ENCODE measurements at regions not wholly inside any gene's neighbourhood (a gene's known extent, or its start where the extent isn't known, plus 50 kb on each side); places are given as distances from the start of the nearest gene placed in this dataset.

DNA sequence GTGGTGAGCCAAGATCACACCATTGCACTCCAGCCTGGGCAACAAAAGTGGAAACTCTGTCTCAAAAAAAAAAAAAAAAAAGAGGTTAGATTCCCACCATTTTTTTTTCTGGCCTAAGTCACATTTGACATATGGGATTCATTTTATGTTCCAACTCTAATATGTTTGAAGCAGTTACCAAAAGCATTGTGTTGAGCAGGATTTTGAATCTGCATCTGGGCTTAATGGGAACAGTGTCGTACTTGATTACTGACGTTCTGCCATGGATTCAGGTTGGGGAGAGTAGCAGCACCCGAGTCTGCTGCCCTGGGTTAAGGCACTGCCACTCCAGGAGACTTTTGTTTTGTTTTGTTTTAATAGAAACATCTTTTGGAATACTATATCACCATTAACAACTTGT lies 348.7 kb upstream of the TBL1XR1 start:
- H2AK5ac ChIP-seq (ENCODE audit: low read length) = no peak overlapping the region
- H4K5ac ChIP-seq (ENCODE audit: low read length) = no peak overlapping the region
- no peak overlapping the region for H4K8ac ChIP-seq (ENCODE audit: low read depth, low read length)
- H3K4me2 ChIP-seq (ENCODE audit: low read length) = no peak overlapping the region
- H3K79me1 ChIP-seq (ENCODE audit: low read length) = no peaks in the 10 kb centered on the region
- H3K36me3 ChIP-seq (ENCODE audit: control insufficient read depth, insufficient read depth, low read length) = no peaks in the 10 kb centered on the region
- no peak overlapping the region for H2BK15ac ChIP-seq (replicated peaks; ENCODE audit: low read depth)
- no peaks in the 10 kb centered on the region for H3K4me1 ChIP-seq (ENCODE audit: control insufficient read depth, low read depth, low read length)
- H2BK5ac ChIP-seq (ENCODE audit: low read length) = no peak overlapping the region
- no CpG with 5 or more reads among the region's 3 CpGs for WGBS (ENCODE audit: extremely low coverage, insufficient coverage, low lambda C conversion rate)
- no peak overlapping the region for H3K18ac ChIP-seq (ENCODE audit: low read length)
- no peak overlapping the region for H3K27ac ChIP-seq (ENCODE audit: low read depth, low read length)
- H3K27me3 ChIP-seq (ENCODE audit: insufficient read depth, low read length, poor library complexity) = no peaks in the 10 kb centered on the region
- H3K56ac ChIP-seq (ENCODE audit: low read length) = no peak overlapping the region
- no peak overlapping the region for H3K4me3 ChIP-seq (ENCODE audit: low read length)
- H3K79me2 ChIP-seq (ENCODE audit: control insufficient read depth, insufficient read depth, low read length) = no peaks in the 10 kb centered on the region
- no peak overlapping the region for H3K4ac ChIP-seq (ENCODE audit: low read depth, low read length)
- H3K23ac ChIP-seq (ENCODE audit: low read length) = no peak overlapping the region
- DNase-seq = no peak
- H2BK120ac ChIP-seq (ENCODE audit: low read depth, low read length) = no peak overlapping the region
- H3K9ac ChIP-seq (ENCODE audit: low read length) = no peak overlapping the region

DNA sequence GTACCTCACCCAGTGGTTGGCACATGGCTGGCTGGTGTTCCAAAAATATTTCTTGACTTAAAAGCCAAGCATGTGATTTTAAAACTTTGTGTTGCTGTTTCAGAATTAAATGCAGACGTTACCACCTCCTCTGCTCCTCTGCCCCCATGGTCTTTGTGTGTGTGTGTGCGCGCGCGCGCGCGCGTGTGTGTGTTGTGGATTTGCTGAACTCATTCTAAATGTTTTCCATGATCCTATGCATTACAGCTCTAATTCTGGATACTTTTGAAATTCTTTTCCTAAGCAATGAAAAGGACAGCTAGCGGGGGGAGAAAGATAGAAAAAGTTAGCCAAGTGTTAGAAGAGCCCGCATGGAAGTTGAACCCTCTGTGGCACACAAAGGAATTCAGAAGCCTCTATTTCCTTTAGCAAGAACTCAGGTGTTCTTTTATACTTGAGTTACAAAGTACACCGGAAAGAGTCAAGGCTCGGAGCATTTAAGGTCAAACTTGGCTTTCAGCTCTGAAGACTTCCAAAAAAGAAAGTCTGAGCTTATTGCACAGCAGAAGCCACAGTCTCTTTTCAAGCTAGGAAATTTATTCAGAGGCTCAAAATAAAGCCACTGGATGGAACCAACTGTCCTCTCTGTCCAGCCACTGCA lies 350.5 kb upstream of the TBL1XR1 start:
- no peak overlapping the region for H3K9ac ChIP-seq (ENCODE audit: low read length)
- H3K56ac ChIP-seq (ENCODE audit: low read length) = no peak overlapping the region
- no peaks in the 10 kb centered on the region for H3K27me3 ChIP-seq (ENCODE audit: insufficient read depth, low read length, poor library complexity)
- H3K4me3 ChIP-seq (ENCODE audit: low read length) = no peak overlapping the region
- no peak overlapping the region for H4K8ac ChIP-seq (ENCODE audit: low read depth, low read length)
- no peak overlapping the region for H2BK5ac ChIP-seq (ENCODE audit: low read length)
- H3K18ac ChIP-seq (ENCODE audit: low read length) = no peak overlapping the region
- no peaks in the 10 kb centered on the region for H3K36me3 ChIP-seq (ENCODE audit: control insufficient read depth, insufficient read depth, low read length)
- no peak overlapping the region for H3K4ac ChIP-seq (ENCODE audit: low read depth, low read length)
- WGBS (ENCODE audit: extremely low coverage, insufficient coverage, low lambda C conversion rate) = no CpG with 5 or more reads among the region's 13 CpGs
- H3K4me1 ChIP-seq (ENCODE audit: control insufficient read depth, low read depth, low read length) = no peaks in the 10 kb centered on the region
- no peaks in the 10 kb centered on the region for H3K79me1 ChIP-seq (ENCODE audit: low read length)
- H3K79me2 ChIP-seq (ENCODE audit: control insufficient read depth, insufficient read depth, low read length) = no peaks in the 10 kb centered on the region
- H3K23ac ChIP-seq (ENCODE audit: low read length) = no peak overlapping the region
- no peak overlapping the region for H2AK5ac ChIP-seq (ENCODE audit: low read length)
- no peak overlapping the region for H2BK15ac ChIP-seq (replicated peaks; ENCODE audit: low read depth)
- H3K4me2 ChIP-seq (ENCODE audit: low read length) = no peak overlapping the region
- DNase-seq = no peak
- no peak overlapping the region for H2BK120ac ChIP-seq (ENCODE audit: low read depth, low read length)
- H4K5ac ChIP-seq (ENCODE audit: low read length) = no peak overlapping the region
- H3K27ac ChIP-seq (ENCODE audit: low read depth, low read length) = no peak overlapping the region

DNA sequence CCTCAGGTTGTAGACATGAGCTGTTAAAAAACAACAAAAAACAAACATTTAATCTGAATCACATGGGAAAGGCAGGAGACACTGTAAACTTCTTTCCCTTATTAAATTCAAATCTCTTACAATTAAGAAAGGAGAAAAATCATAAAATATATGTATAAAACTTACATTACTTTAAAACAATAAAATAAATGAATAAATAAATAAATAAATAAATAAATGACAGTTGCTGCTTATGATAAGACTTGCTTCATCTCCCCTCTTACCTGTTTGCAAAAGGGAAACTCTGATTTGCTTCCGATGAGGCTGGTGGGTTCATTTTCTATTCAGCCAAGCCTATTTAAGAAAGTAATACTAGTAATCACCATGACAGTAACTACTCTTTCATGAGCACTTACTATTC lies 353.4 kb upstream of the TBL1XR1 start:
- Histone ChIP-seq H3K56ac (ENCODE audit: low read length) (no peak overlapping the region), H2BK15ac (replicated peaks; ENCODE audit: low read depth) (no peak overlapping the region), H3K4me3 (ENCODE audit: low read length) (no peak overlapping the region), H4K5ac (ENCODE audit: low read length) (no peak overlapping the region), H3K27me3 (ENCODE audit: insufficient read depth, low read length, poor library complexity) (no peaks in the 10 kb centered on the region), H3K9ac (ENCODE audit: low read length) (no peak overlapping the region), H3K4ac (ENCODE audit: low read depth, low read length) (no peak overlapping the region), H4K8ac (ENCODE audit: low read depth, low read length) (no peak overlapping the region), H3K27ac (ENCODE audit: low read depth, low read length) (no peak overlapping the region), H3K23ac (ENCODE audit: low read length) (no peak overlapping the region), H3K18ac (ENCODE audit: low read length) (no peak overlapping the region), H3K4me1 (ENCODE audit: control insufficient read depth, low read depth, low read length) (no peaks in the 10 kb centered on the region), H3K79me2 (ENCODE audit: control insufficient read depth, insufficient read depth, low read length) (no peaks in the 10 kb centered on the region), H2BK5ac (ENCODE audit: low read length) (no peak overlapping the region), H2AK5ac (ENCODE audit: low read length) (no peak overlapping the region), H3K4me2 (ENCODE audit: low read length) (no peak overlapping the region), H3K79me1 (ENCODE audit: low read length) (no peaks in the 10 kb centered on the region), H2BK120ac (ENCODE audit: low read depth, low read length) (no peak overlapping the region), H3K36me3 (ENCODE audit: control insufficient read depth, insufficient read depth, low read length) (no peaks in the 10 kb centered on the region)
- WGBS (ENCODE audit: extremely low coverage, insufficient coverage, low lambda C conversion rate) = no CpG with 5 or more reads among the region's 1 CpG
- no peak for DNase-seq

DNA sequence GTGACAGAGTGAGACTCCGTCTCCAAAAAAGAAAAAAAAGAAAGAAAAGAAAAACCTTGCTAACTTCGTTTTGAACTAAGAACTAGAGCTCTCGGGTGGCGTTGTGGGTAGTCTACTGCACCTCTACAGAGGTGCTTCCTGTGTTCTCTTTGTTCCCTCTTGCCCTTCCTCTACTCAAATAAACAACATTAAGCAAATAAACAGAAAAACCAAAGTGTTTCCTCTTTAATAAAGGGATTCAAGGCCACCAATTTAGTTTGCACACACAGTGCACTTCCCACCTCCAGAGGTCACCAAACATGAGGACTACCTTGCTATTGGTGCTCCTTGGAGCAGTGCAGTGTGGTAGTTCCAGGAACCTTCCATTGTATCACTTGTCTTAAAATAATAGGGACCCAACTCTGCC lies 354.2 kb upstream of the TBL1XR1 start:
- Histone ChIP-seq H3K4me2 (ENCODE audit: low read length) (no peak overlapping the region), H4K8ac (ENCODE audit: low read depth, low read length) (no peak overlapping the region), H3K18ac (ENCODE audit: low read length) (no peak overlapping the region), H3K36me3 (ENCODE audit: control insufficient read depth, insufficient read depth, low read length) (no peaks in the 10 kb centered on the region), H3K27ac (ENCODE audit: low read depth, low read length) (no peak overlapping the region), H2BK15ac (replicated peaks; ENCODE audit: low read depth) (no peak overlapping the region), H3K9ac (ENCODE audit: low read length) (no peak overlapping the region), H4K5ac (ENCODE audit: low read length) (no peak overlapping the region), H3K4me3 (ENCODE audit: low read length) (no peak overlapping the region), H3K4me1 (ENCODE audit: control insufficient read depth, low read depth, low read length) (no peaks in the 10 kb centered on the region), H2AK5ac (ENCODE audit: low read length) (no peak overlapping the region), H3K23ac (ENCODE audit: low read length) (no peak overlapping the region), H2BK5ac (ENCODE audit: low read length) (no peak overlapping the region), H3K27me3 (ENCODE audit: insufficient read depth, low read length, poor library complexity) (no peaks in the 10 kb centered on the region), H2BK120ac (ENCODE audit: low read depth, low read length) (no peak overlapping the region), H3K4ac (ENCODE audit: low read depth, low read length) (no peak overlapping the region), H3K56ac (ENCODE audit: low read length) (no peak overlapping the region), H3K79me1 (ENCODE audit: low read length) (no peaks in the 10 kb centered on the region), H3K79me2 (ENCODE audit: control insufficient read depth, insufficient read depth, low read length) (no peaks in the 10 kb centered on the region)
- no peak for DNase-seq
- no CpG with 5 or more reads among the region's 4 CpGs for WGBS (ENCODE audit: extremely low coverage, insufficient coverage, low lambda C conversion rate)

DNA sequence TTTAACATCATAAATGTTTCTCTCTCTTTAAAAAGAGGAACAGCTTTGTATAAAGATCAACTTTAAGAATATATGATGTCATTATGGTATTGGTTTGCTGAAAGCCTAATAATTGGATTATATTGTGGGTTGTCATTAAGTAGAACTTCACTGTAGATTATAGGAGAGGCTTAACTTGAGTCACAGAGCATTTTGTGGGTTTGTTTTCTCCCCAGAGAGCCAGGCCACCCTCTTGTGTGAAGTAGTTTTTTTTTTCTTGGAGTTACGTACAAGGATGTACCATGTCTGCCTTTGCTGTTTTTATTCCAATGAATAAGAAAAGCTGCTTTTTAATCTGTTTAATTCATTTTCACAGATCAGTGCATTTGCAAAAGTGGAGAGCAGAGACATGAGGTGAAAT lies 354.8 kb upstream of the TBL1XR1 start:
- Histone ChIP-seq H3K79me2 (ENCODE audit: control insufficient read depth, insufficient read depth, low read length) (no peaks in the 10 kb centered on the region), H2BK120ac (ENCODE audit: low read depth, low read length) (no peak overlapping the region), H3K23ac (ENCODE audit: low read length) (no peak overlapping the region), H3K56ac (ENCODE audit: low read length) (no peak overlapping the region), H3K4ac (ENCODE audit: low read depth, low read length) (no peak overlapping the region), H3K27me3 (ENCODE audit: insufficient read depth, low read length, poor library complexity) (no peaks in the 10 kb centered on the region), H3K18ac (ENCODE audit: low read length) (no peak overlapping the region), H2BK5ac (ENCODE audit: low read length) (no peak overlapping the region), H3K36me3 (ENCODE audit: control insufficient read depth, insufficient read depth, low read length) (no peaks in the 10 kb centered on the region), H4K5ac (ENCODE audit: low read length) (no peak overlapping the region), H2BK15ac (replicated peaks; ENCODE audit: low read depth) (no peak overlapping the region), H3K9ac (ENCODE audit: low read length) (no peak overlapping the region), H3K4me2 (ENCODE audit: low read length) (no peak overlapping the region), H3K4me3 (ENCODE audit: low read length) (no peak overlapping the region), H3K27ac (ENCODE audit: low read depth, low read length) (no peak overlapping the region), H2AK5ac (ENCODE audit: low read length) (no peak overlapping the region), H3K79me1 (ENCODE audit: low read length) (no peaks in the 10 kb centered on the region), H4K8ac (ENCODE audit: low read depth, low read length) (no peak overlapping the region), H3K4me1 (ENCODE audit: control insufficient read depth, low read depth, low read length) (no peaks in the 10 kb centered on the region)
- WGBS (ENCODE audit: extremely low coverage, insufficient coverage, low lambda C conversion rate) = no CpG with 5 or more reads among the region's 1 CpG
- DNase-seq = no peak

DNA sequence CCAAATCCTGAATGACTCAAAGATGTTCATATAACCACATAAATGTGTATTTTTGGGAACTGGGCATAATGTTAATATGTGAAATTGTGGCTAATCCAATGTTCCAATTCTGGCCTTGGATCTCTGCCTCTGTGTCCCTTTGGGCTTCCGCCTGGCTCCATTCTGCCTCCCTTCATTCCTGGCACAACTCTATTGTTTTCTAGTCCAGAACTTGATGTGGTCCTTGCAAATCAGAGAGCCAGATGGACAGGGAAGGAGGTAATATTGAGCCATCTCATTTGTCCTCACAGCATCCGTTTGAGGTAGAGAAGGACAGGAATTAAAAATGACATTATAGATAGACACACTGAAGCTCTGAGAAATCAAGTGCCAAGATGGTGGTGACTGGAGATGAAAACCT lies 355.7 kb upstream of the TBL1XR1 start:
- Histone ChIP-seq H4K5ac (ENCODE audit: low read length) (no peak overlapping the region), H3K36me3 (ENCODE audit: control insufficient read depth, insufficient read depth, low read length) (no peaks in the 10 kb centered on the region), H3K56ac (ENCODE audit: low read length) (no peak overlapping the region), H3K18ac (ENCODE audit: low read length) (no peak overlapping the region), H3K4me2 (ENCODE audit: low read length) (no peak overlapping the region), H3K27ac (ENCODE audit: low read depth, low read length) (no peak overlapping the region), H3K79me1 (ENCODE audit: low read length) (no peaks in the 10 kb centered on the region), H2AK5ac (ENCODE audit: low read length) (no peak overlapping the region), H4K8ac (ENCODE audit: low read depth, low read length) (no peak overlapping the region), H3K23ac (ENCODE audit: low read length) (no peak overlapping the region), H3K4me1 (ENCODE audit: control insufficient read depth, low read depth, low read length) (no peaks in the 10 kb centered on the region), H2BK120ac (ENCODE audit: low read depth, low read length) (no peak overlapping the region), H2BK5ac (ENCODE audit: low read length) (no peak overlapping the region), H3K79me2 (ENCODE audit: control insufficient read depth, insufficient read depth, low read length) (no peaks in the 10 kb centered on the region), H3K9ac (ENCODE audit: low read length) (no peak overlapping the region), H3K4me3 (ENCODE audit: low read length) (no peak overlapping the region), H3K27me3 (ENCODE audit: insufficient read depth, low read length, poor library complexity) (no peaks in the 10 kb centered on the region), H3K4ac (ENCODE audit: low read depth, low read length) (no peak overlapping the region), H2BK15ac (replicated peaks; ENCODE audit: low read depth) (no peak overlapping the region)
- WGBS (ENCODE audit: extremely low coverage, insufficient coverage, low lambda C conversion rate) = no CpG with 5 or more reads among the region's 2 CpGs
- DNase-seq = no peak

All from mesendoderm (in vitro differentiated cells).